Stimulated activated naive CD8-positive, alpha-beta T cell treated with anti-CD3 and anti-CD28 coated beads, Interleukin-15, amount 100 ng/mL, for 72 hours (primary cell): ENCODE measurements at regions not wholly inside any gene's neighbourhood (a gene's known extent, or its start where the extent isn't known, plus 50 kb on each side); places are given as distances from the start of the nearest gene placed in this dataset.
"Not testable (repeated sequence)": the region's sequence is repeated elsewhere in the genome, so short reads cannot be mapped to it uniquely, and the experiment has no call there.

Experiments used
- ATAC-seq: fragments of 150-1000 bp; cut with Tn5 transposase; 2 replicates; pipeline ENCODE4 v1.10.0; 2021; ENCODE audit warnings: mild to moderate bottlenecking, moderate library complexity
- DNase-seq, 2 donors: peaks; one replicate each; pipeline ENCODE4 v3.0.0; 2021 to 2022
- H3K27ac Mint-ChIP-seq, 2 donors: one replicate each; pipeline ENCODE4 v1.8.0; 2022; ENCODE audit warnings: mild to moderate bottlenecking in 2 of 2, mixed read lengths in 2 of 2, moderate library complexity in 2 of 2
- H3K27me3 Mint-ChIP-seq: one replicate; pipeline ENCODE4 v1.8.0; 2022; ENCODE audit warnings: mixed read lengths
- H3K4me1 Mint-ChIP-seq: one replicate; pipeline ENCODE4 v1.8.0; 2022; ENCODE audit warnings: mild to moderate bottlenecking, mixed read lengths
- H3K4me3 Mint-ChIP-seq, 2 donors: one replicate each; pipeline ENCODE4 v1.8.0; 2022; ENCODE audit warnings: mild to moderate bottlenecking in 2 of 2, mixed read lengths in 2 of 2, moderate library complexity in 1 of 2
- H3K9me3 Mint-ChIP-seq, 2 donors: one replicate each; pipeline ENCODE4 v1.8.0; 2022; ENCODE audit warnings: mixed read lengths in 2 of 2

GRCh38 chr21:32868631-32869454 is 97.3 kb upstream of the PAXBP1 start:
- DNase-seq = no peak
- H3K9me3 Mint-ChIP-seq = no peaks in the 10 kb centered on the region

GRCh38 chr21:32869459-32869858 is 97.9 kb upstream of the PAXBP1 start:
- Mint-ChIP-seq H3K4me1 (no peaks in the 10 kb centered on the region), H3K27ac (no peak overlapping the region), H3K27me3 (no peaks in the 10 kb centered on the region), H3K9me3 (no peaks in the 10 kb centered on the region), H3K4me3 (no peak overlapping the region)
- DNase-seq (no peak), ATAC-seq (no peak)

More at GRCh38 chr21:32868631-32869454, 97.3 kb upstream of the PAXBP1 start:
- Mint-ChIP-seq H3K4me3 (no peak overlapping the region), H3K27ac (no peak overlapping the region), H3K27me3 (no peaks in the 10 kb centered on the region), H3K4me1 (no peaks in the 10 kb centered on the region)
- no peak for ATAC-seq

- H3K9me3 Mint-ChIP-seq = no peaks in the 10 kb centered on the region
- H3K27ac Mint-ChIP-seq = no peak overlapping the region
- DNase-seq = no peak
- no peaks in the 10 kb centered on the region for H3K4me1 Mint-ChIP-seq
- H3K4me3 Mint-ChIP-seq = no peak overlapping the region
- no peaks in the 10 kb centered on the region for H3K27me3 Mint-ChIP-seq
- no peak for ATAC-seq
Measured at GRCh38 chr21:32876426-32876825, 104.9 kb upstream of the PAXBP1 start.

GRCh38 chr21:32877888-32878287 is 106.3 kb upstream of the PAXBP1 start:
- not testable (repeated sequence) for DNase-seq, H3K9me3 Mint-ChIP-seq, H3K27me3 Mint-ChIP-seq, H3K27ac Mint-ChIP-seq, H3K4me1 Mint-ChIP-seq, ATAC-seq, H3K4me3 Mint-ChIP-seq

- H3K27me3 Mint-ChIP-seq = no peaks in the 10 kb centered on the region
- no peak for ATAC-seq
- no peaks in the 10 kb centered on the region for H3K9me3 Mint-ChIP-seq
- DNase-seq = no peak
- H3K4me1 Mint-ChIP-seq = no peaks in the 10 kb centered on the region
- no peak overlapping the region for H3K4me3 Mint-ChIP-seq
- H3K27ac Mint-ChIP-seq = no peak overlapping the region
Measured at GRCh38 chr21:32878661-32879060, 107.1 kb upstream of the PAXBP1 start.

GRCh38 chr21:32881458-32881857 is 109.9 kb upstream of the PAXBP1 start:
- H3K9me3 Mint-ChIP-seq = no peaks in the 10 kb centered on the region
- no peak for DNase-seq
- no peaks in the 10 kb centered on the region for H3K27me3 Mint-ChIP-seq
- ATAC-seq = no peak
- H3K4me3 Mint-ChIP-seq = no peak overlapping the region
- H3K27ac Mint-ChIP-seq = no peak overlapping the region
- peaks cover 7% of the 10 kb centered on the region for H3K4me1 Mint-ChIP-seq

GRCh38 chr21:32884062-32884461 is 112.5 kb upstream of the PAXBP1 start:
- ATAC-seq = no peak
- Mint-ChIP-seq H3K27me3 (no peaks in the 10 kb centered on the region), H3K27ac (no peak overlapping the region), H3K9me3 (no peaks in the 10 kb centered on the region), H3K4me1 (peaks cover 14% of the 10 kb centered on the region), H3K4me3 (no peak overlapping the region)
- no peak for DNase-seq

GRCh38 chr21:32886339-32886738 is 114.8 kb upstream of the PAXBP1 start:
- no peaks in the 10 kb centered on the region for H3K27me3 Mint-ChIP-seq
- DNase-seq = no peak
- H3K9me3 Mint-ChIP-seq = no peaks in the 10 kb centered on the region
- no peak overlapping the region for H3K27ac Mint-ChIP-seq
- H3K4me3 Mint-ChIP-seq = peak overlapping the region; percentile 39 to 48
- H3K4me1 Mint-ChIP-seq = peaks cover 14% of the 10 kb centered on the region
- ATAC-seq = peak; percentile 52

GRCh38 chr21:32887026-32887425 is 115.5 kb upstream of the PAXBP1 start:
- Mint-ChIP-seq H3K27ac (no peak overlapping the region), H3K4me3 (peak overlapping the region in 1 of 2 donors; percentile 48)

GRCh38 chr21:32888971-32889370 is 117.4 kb upstream of the PAXBP1 start:
- H3K4me1 Mint-ChIP-seq = peaks cover 14% of the 10 kb centered on the region
- no peak for DNase-seq
- no peaks in the 10 kb centered on the region for H3K27me3 Mint-ChIP-seq
- ATAC-seq = no peak
- H3K4me3 Mint-ChIP-seq = no peak overlapping the region
- H3K9me3 Mint-ChIP-seq = peaks cover under 1% of the 10 kb centered on the region in 2 donors
- H3K27ac Mint-ChIP-seq = no peak overlapping the region

More at GRCh38 chr21:32887026-32887425, 115.5 kb upstream of the PAXBP1 start:
- H3K27me3 Mint-ChIP-seq = no peaks in the 10 kb centered on the region
- peaks cover 14% of the 10 kb centered on the region for H3K4me1 Mint-ChIP-seq
- no peaks in the 10 kb centered on the region for H3K9me3 Mint-ChIP-seq
- ATAC-seq = no peak
- no peak for DNase-seq

- Mint-ChIP-seq H3K9me3 (peaks cover 4 to 7% of the 10 kb centered on the region in 2 donors), H3K4me1 (peaks cover 14% of the 10 kb centered on the region), H3K4me3 (no peak overlapping the region), H3K27me3 (no peaks in the 10 kb centered on the region), H3K27ac (no peak overlapping the region)
- DNase-seq (no peak), ATAC-seq (no peak)
Measured at GRCh38 chr21:32889596-32889995, 118.0 kb upstream of the PAXBP1 start.

GRCh38 chr21:32894321-32894720 is 122.8 kb upstream of the PAXBP1 start:
- Mint-ChIP-seq H3K27me3 (no peaks in the 10 kb centered on the region), H3K4me1 (no peaks in the 10 kb centered on the region), H3K4me3 (no peak overlapping the region), H3K9me3 (peaks cover 4 to 10% of the 10 kb centered on the region in 2 donors), H3K27ac (no peak overlapping the region)
- DNase-seq = no peak
- no peak for ATAC-seq

- DNase-seq (no peak), ATAC-seq (no peak)
- Mint-ChIP-seq H3K27me3 (no peaks in the 10 kb centered on the region), H3K4me1 (no peaks in the 10 kb centered on the region), H3K4me3 (no peak overlapping the region), H3K27ac (no peak overlapping the region), H3K9me3 (no peaks in the 10 kb centered on the region)
Measured at GRCh38 chr21:32900814-32901213, 124.9 kb upstream of the OLIG2 start.

- H3K9me3 Mint-ChIP-seq = peaks cover 0 to 4% of the 10 kb centered on the region in 2 donors
- no peak overlapping the region for H3K27ac Mint-ChIP-seq
- no peak overlapping the region for H3K4me3 Mint-ChIP-seq
- ATAC-seq (no peak), DNase-seq (no peak)
- H3K27me3 Mint-ChIP-seq = no peaks in the 10 kb centered on the region
- no peaks in the 10 kb centered on the region for H3K4me1 Mint-ChIP-seq
Measured at GRCh38 chr21:32907521-32907920, 118.2 kb upstream of the OLIG2 start.

- H3K4me1 Mint-ChIP-seq = no peaks in the 10 kb centered on the region
- peaks cover 0 to 4% of the 10 kb centered on the region in 2 donors for H3K9me3 Mint-ChIP-seq
- H3K4me3 Mint-ChIP-seq = no peak overlapping the region
- no peaks in the 10 kb centered on the region for H3K27me3 Mint-ChIP-seq
- H3K27ac Mint-ChIP-seq = no peak overlapping the region
- DNase-seq (no peak), ATAC-seq (no peak)
Measured at GRCh38 chr21:32908534-32908933, 117.2 kb upstream of the OLIG2 start.

GRCh38 chr21:32909393-32909792 is 116.3 kb upstream of the OLIG2 start:
- H3K4me3 Mint-ChIP-seq = no peak overlapping the region
- H3K4me1 Mint-ChIP-seq = peaks cover 7% of the 10 kb centered on the region
- ATAC-seq (no peak), DNase-seq (no peak)
- H3K9me3 Mint-ChIP-seq = peaks cover 0 to 4% of the 10 kb centered on the region in 2 donors
- no peaks in the 10 kb centered on the region for H3K27me3 Mint-ChIP-seq
- H3K27ac Mint-ChIP-seq = no peak overlapping the region
